PC-3 (cell line): ENCODE measurements at regions not wholly inside any gene's neighbourhood (a gene's known extent, or its start where the extent isn't known, plus 50 kb on each side); places are given as distances from the start of the nearest gene placed in this dataset.

Experiments used
- ATAC-seq: fragments of 200-7000 bp; cut with Tn5 transposase; 2 replicates; pipeline ENCODE4 v1.9.1; 2020; ENCODE audit warnings: mild to moderate bottlenecking, moderate library complexity
- BruUV-seq: library from RNA; stranded (reverse); fragments of 400-500 nt; replicated peaks from 2 replicates; lab custom pipeline; 2021; lab: Mats Ljungman, UMichigan
- CTCF ChIA-PET: fragments of 300-600 bp; sonication (Branson Sonifier 250); formaldehyde crosslinking; loops from one replicate; lab custom pipeline; 2022; ENCODE audit warnings: antibody characterized with exemption; lab: Charles Lee
- POLR2A ChIA-PET: fragments of 300-600 bp; sonication (Branson Sonifier 250); formaldehyde crosslinking; loops from one replicate; lab custom pipeline; 2022; ENCODE audit warnings: antibody characterized with exemption; ENCODE audit not compliant: unreplicated experiment; lab: Charles Lee
- DNase-seq: peaks from one replicate; pipeline ENCODE4 v3.0.0-alpha.2; 2015
- H2AFZ ChIP-seq: fragments of 300-600 bp; sonication (generic); 2 replicates; pipeline ENCODE4 v1.6.0; 2016; ENCODE audit warnings: antibody characterized with exemption, low read length
- H3F3A ChIP-seq: fragments of 300-600 bp; sonication (generic); one replicate; pipeline ENCODE4 v1.6.0; 2017; ENCODE audit warnings: antibody characterized with exemption, low read length, control low read depth, mild to moderate bottlenecking; ENCODE audit not compliant: unreplicated experiment
- H3K27ac ChIP-seq: fragments of 300-600 bp; sonication (generic); 2 replicates; pipeline ENCODE4 v1.5.1; 2016; ENCODE audit warnings: mild to moderate bottlenecking, low read length
- H3K27me3 ChIP-seq: fragments of 300-600 bp; sonication (generic); 2 replicates; pipeline ENCODE4 v1.6.1; 2016; ENCODE audit warnings: low read length, mixed read lengths
- H3K36me3 ChIP-seq: fragments of 300-600 bp; sonication (generic); 2 replicates; pipeline ENCODE4 v1.6.1; 2016; ENCODE audit warnings: low read depth, mixed run types, low read length, mixed read lengths
- H3K4me1 ChIP-seq: fragments of 300-600 bp; sonication (generic); 2 replicates; pipeline ENCODE4 v1.5.1; 2016; ENCODE audit warnings: low read length; ENCODE audit not compliant: insufficient read depth
- H3K4me2 ChIP-seq: fragments of 300-600 bp; sonication (generic); 2 replicates; pipeline ENCODE4 v1.6.0; 2016; ENCODE audit warnings: low read length
- H3K4me3 ChIP-seq: fragments of 300-600 bp; sonication (generic); 2 replicates; pipeline ENCODE4 v1.5.1; 2016; ENCODE audit warnings: mild to moderate bottlenecking, low read length, mixed read lengths
- H3K79me2 ChIP-seq: fragments of 300-600 bp; sonication (generic); 2 replicates; pipeline ENCODE4 v1.6.1; 2017; ENCODE audit warnings: low read length, mixed read lengths
- H3K9ac ChIP-seq: fragments of 300-600 bp; sonication (generic); 2 replicates; pipeline ENCODE4 v1.6.0; 2016; ENCODE audit warnings: mild to moderate bottlenecking, low read length
- H3K9me2 ChIP-seq: fragments of 300-600 bp; sonication (generic); replicated peaks from 2 replicates; pipeline ENCODE4 v1.6.1; 2016; ENCODE audit warnings: mixed run types, low read length, mixed read lengths
- H3K9me3 ChIP-seq: fragments of 300-600 bp; sonication (generic); 2 replicates; pipeline ENCODE4 v1.6.1; 2016; ENCODE audit warnings: low read length, mixed read lengths
- H4K20me1 ChIP-seq: fragments of 300-600 bp; sonication (generic); 2 replicates; pipeline ENCODE4 v1.6.1; 2016; ENCODE audit warnings: low read length, mixed read lengths
- CTCF ChIP-seq: fragments of 300-600 bp; sonication (generic); conservative IDR thresholded peaks from 2 replicates; pipeline ENCODE4 v1.5.1; 2017; ENCODE audit warnings: antibody characterized with exemption, low read depth, mild to moderate bottlenecking, low read length
- EZH2 ChIP-seq: fragments of 300-600 bp; sonication (generic); IDR thresholded peaks from one replicate; pipeline ENCODE4 v1.6.1; 2017; ENCODE audit warnings: antibody characterized with exemption, mild to moderate bottlenecking, low read length; ENCODE audit not compliant: unreplicated experiment
- EZH2phosphoT487 ChIP-seq: fragments of 300-600 bp; sonication (generic); IDR thresholded peaks from 2 replicates; pipeline ENCODE4 v1.6.1; 2018; ENCODE audit warnings: mild to moderate bottlenecking, antibody characterized with exemption, low read length, borderline replicate concordance
- intact Hi-C: fragments of 100-400 bp; cut with micrococcal nuclease; formaldehyde crosslinking; loops from 2 replicates; pipeline ENCODE4 v1.9.0; 2023

DNA sequence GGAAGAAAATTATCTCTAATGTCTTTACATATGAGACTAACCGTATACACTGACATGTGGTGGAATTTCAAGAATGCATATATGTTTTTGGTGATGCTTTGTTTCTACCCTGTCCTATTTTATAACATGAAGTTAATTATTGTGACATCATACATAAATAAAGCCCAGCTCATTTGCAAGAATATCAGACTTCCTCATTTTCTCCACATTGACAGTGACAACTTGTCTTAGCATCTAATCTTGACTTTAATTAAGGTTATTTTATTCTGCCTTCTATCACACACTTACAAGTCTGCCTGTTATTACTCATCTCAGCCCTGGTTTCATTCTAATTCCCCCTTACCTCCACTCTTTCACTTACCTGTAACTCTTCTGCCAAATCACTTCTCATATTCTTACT, 140.6 kb upstream of the STARD13 start:
- POLR2A ChIA-PET = no interaction called here
- intact Hi-C loops = no loop called here
- Histone ChIP-seq H4K20me1 (no peaks in the 10 kb centered on the region), H3K79me2 (no peaks in the 10 kb centered on the region), H3K4me1 (no peaks in the 10 kb centered on the region), H3K9me2 (no peaks in the 10 kb centered on the region), H3K4me2 (no peak overlapping the region), H3F3A (no peaks in the 10 kb centered on the region), H3K4me3 (no peak overlapping the region), H2AFZ (no peak overlapping the region), H3K9ac (no peak overlapping the region), H3K36me3 (no peaks in the 10 kb centered on the region), H3K27me3 (no peaks in the 10 kb centered on the region), H3K27ac (no peak overlapping the region), H3K9me3 (no peaks in the 10 kb centered on the region)
- no peak for DNase-seq
- BruUV-seq = no TSS peak
- TF ChIP-seq EZH2phosphoT487 = no peak
- CTCF ChIA-PET = no interaction called here
- ATAC-seq = no peak

GRCh38 chr13:33433316-33433715, 147.8 kb upstream of the STARD13 start:
- no peak overlapping the region for H3K4me3 ChIP-seq
- no TSS peak for BruUV-seq
- no peaks in the 10 kb centered on the region for H3K9me2 ChIP-seq
- no peaks in the 10 kb centered on the region for H3K27me3 ChIP-seq
- H4K20me1 ChIP-seq = no peaks in the 10 kb centered on the region
- no peak for DNase-seq
- H3F3A ChIP-seq = no peaks in the 10 kb centered on the region
- H3K4me1 ChIP-seq = no peaks in the 10 kb centered on the region
- H3K9ac ChIP-seq = no peak overlapping the region
- intact Hi-C loops = no loop called here
- TF ChIP-seq CTCF = no peak
- no peak for TF ChIP-seq EZH2
- no peak for TF ChIP-seq EZH2phosphoT487
- CTCF ChIA-PET = no interaction called here
- POLR2A ChIA-PET = no interaction called here
- H2AFZ ChIP-seq = no peak overlapping the region
- H3K9me3 ChIP-seq = no peaks in the 10 kb centered on the region
- no peak overlapping the region for H3K4me2 ChIP-seq
- no peak overlapping the region for H3K27ac ChIP-seq
- H3K79me2 ChIP-seq = no peaks in the 10 kb centered on the region
- H3K36me3 ChIP-seq = no peaks in the 10 kb centered on the region
- ATAC-seq = no peak

DNA sequence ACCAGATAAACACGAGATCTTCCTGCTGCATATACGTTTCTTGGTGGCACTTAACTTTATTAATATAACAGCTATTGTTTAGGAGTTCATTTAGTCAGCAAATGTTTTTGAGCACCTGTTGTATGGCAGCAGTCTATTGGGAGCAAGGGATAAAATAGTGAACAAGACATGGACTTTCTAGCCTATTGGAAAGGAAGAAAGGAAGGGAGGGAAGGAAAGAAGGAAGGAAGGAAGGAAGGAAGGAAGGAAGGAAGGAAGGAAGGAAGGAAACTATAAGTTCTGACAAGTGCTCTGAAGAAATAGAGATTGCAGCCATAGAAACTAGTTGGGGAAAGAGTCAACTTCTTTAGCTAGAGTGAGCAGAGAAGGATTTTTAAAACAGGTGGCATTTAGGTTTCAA, 149.1 kb upstream of the STARD13 start:
- Histone ChIP-seq H3K27me3 (no peaks in the 10 kb centered on the region), H3K27ac (no peak overlapping the region), H3K36me3 (no peaks in the 10 kb centered on the region), H3K4me3 (no peak overlapping the region), H2AFZ (no peak overlapping the region), H3K4me2 (no peak overlapping the region), H3K9ac (no peak overlapping the region), H3F3A (no peaks in the 10 kb centered on the region), H3K9me3 (no peaks in the 10 kb centered on the region), H3K79me2 (no peaks in the 10 kb centered on the region), H3K4me1 (no peaks in the 10 kb centered on the region), H4K20me1 (no peaks in the 10 kb centered on the region), H3K9me2 (no peaks in the 10 kb centered on the region)
- TF ChIP-seq CTCF (no peak), EZH2 (no peak), EZH2phosphoT487 (no peak)
- intact Hi-C loops = no loop called here
- no TSS peak for BruUV-seq
- CTCF ChIA-PET = no interaction called here
- DNase-seq (no peak), ATAC-seq (no peak)
- POLR2A ChIA-PET = no interaction called here
